ENCODE measurements at regions not wholly inside any gene's neighbourhood (a gene's known extent, or its start where the extent isn't known, plus 50 kb on each side); places are given as distances from the start of the nearest gene placed in this dataset.
"Not testable (repeated sequence)": the region's sequence is repeated elsewhere in the genome, so short reads cannot be mapped to it uniquely, and the experiment has no call there.

DNA sequence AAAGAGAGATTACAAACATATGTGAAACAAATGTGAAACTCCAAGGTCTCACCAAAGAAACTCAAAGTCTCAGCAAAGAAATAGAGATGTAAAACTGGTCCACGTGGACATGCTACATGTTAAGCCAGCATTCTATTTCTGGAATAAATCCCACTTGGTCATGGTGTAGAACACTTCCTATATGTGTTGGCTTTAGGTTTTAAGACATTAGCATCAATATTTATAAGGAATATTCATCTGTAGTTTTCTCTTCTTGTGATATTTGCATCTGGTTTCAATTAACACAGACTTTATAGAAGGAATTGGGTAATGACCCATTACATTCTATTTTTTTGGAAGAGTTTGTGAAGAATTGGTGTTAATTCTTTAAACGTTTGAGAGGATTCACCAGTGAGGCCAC, 133.1 kb downstream of the COPS8 start:
- no peak for DNase-seq

DNA sequence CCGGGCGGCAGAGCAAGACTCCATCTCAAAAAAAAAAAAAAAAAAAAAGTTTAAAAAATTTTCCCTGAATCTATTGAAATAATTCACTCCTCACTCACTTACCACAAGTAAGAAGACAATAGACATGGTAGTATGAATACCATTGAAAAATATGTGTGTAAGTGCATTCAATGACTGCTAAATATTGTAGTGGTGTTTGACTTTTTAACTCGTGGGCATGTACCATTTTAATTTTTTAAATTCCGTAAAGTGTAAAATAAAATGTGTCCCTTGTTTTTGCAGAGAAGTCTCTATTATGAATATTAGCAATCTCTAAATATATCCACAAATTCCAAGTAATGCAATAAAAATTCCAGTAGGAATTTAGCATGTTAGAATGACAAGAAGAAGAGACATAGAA, 134.1 kb downstream of the COPS8 start:
- DNase-seq: no peak

DNA sequence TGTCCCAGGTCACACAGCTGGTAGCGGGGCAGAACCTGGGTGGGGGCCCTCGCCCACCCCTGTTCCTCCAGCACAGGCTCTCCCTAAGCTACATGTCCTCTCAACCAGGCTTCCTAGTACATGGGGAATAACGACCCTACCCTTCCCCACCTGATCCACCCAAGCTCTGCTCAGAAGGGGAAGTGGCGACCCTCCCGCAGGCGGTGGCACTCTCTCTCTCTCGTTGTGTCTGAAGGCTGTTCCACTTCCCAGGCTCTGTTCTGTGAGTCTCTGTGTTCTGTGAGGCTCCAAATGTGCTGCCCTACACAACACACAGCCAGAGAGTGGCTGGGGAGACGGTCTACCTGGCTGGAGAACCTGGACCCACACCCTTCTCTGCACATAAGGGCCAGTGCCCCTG, 135.8 kb downstream of the COPS8 start:
- DNase-seq: no peak

DNA sequence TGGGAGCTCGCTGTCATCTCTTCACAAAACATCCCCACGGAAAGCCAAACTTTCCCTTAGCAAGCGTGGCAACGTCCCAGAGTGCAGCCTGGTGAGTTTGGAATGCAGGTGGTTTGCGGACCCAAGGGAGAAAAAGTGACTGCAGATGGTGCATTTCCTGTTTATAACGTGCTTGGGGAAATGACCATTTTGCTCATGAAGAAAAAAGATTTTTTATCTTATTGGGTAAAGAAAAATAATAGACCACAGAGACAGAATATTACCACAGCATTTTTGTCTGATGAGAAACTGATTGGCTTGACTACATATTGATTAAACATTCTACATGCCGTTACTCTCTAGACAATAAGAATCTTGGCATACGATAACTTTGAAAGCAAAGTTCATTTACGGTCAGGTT, 136.5 kb downstream of the COPS8 start:
- DNase-seq: no peak

DNA sequence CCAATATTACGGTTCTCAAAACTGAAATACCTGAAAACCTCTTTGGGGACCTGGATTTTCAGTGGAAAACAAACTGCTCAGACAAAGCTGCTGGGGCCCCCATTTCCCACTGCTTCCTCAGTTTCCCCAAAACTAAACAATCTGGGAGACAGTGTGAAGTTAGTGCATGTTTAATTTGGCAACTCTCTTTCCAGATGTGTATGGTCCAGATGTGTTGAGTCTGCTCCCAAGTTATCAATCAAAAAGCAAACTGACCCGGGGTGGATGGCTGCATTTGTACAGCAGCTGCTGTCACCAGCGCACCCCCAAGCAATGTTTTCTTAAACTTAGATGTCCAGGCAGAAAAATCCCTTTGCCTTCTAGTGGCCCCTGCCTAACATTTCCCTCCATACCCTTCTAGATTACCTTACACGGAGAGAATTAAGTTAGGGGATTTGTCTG, 136.9 kb downstream of the COPS8 start:
- no peak for DNase-seq

DNA sequence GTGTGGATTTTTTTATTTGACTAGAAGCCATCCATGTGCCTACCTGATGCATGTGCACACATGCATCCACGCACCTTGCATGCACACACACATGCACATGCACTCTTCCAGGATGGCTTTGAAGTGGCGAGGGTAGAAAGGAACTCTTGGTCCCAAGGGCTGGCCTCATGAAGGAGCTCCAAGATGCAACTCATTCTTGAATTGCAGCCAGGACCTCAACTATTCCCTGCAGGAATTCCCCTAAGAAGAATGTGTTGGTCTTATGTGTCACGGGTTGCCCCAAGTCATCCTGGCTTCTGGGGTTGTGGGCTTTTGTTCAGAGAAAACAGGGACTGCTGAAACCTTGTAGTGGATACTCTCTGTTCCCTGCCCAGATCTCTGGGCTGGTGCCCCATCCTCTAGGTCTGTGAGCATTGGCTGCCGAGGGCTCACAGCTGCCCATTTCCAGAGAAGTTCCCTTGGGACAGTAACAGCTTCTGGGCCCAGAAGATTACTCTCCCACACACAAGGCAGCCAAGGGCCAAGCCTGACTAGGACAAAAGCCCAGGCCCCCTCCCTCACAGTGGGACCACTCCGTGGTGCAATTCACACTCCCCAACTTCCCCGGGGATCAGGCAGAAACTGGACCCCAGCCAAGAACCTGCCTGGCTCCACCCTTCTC, 137.6 kb downstream of the COPS8 start:
- no peak for DNase-seq

DNA sequence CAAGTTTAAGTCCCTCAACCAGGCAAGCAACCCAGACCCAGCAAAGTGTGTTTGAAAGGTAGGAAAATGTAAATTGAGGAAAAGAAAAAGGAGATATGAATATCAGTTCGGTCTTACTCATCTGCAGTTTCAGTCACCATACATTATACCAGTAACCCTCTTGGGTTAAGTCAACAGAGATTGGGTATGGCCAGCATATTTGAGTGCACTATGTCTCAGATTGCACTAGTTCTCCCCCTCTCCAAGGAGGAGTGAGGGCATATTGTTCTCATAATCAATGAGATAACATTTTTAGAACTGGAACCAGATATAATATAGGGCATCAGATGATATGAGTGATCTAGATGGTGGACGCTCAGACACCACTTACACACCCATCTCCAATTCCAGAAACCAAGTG, 141.5 kb downstream of the COPS8 start:
- DNase-seq: no peak

DNA sequence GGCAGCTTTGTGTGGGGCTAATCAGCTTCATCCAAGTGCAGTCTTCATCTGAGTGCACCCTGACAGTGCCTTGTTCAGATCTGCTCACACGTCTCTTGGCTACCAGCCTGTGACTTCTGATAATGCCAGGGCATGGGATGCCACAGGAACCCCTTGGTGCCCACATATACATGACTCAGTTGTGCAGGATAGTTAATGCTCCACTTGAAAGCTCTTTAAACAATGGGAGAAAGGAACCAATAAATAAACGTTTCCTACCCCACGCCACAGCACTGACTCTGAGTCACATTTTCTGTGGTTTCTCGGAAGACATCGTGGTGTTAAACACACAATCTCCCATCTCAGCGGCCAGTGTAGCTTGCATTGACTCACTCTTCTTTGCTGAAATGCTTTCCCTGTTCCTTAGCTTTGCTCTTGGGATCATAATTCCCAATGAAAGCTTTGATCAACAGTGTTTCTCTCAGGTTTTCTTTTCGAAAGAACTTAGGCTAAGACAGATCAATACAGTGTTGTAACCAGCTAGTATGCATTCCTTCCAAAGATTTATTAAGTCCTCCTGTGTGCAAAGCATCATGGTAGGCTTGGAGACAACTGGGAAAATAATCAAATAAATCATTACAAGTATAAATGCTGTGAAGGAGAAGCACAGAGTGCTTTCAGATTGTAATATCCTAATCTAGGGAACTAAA, 142.0 kb downstream of the COPS8 start:
- DNase-seq: no peak

DNA sequence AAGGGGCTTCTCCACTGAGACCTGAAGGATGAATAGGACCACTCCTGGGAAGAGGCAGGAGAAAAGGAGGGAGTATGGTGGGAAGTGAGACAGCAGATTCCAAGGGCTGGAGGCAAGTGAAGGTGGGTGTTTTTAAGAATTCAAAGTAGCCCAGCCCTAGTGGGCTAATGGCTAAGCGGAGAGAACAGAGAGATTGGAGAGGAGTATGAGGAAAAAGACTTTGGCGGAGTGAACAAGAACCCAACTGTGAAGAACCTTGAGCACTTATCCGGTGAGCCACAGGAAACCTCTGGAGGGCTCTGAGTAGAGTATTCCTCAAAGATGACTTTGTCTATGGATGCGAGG, 142.6 kb downstream of the COPS8 start:
- DNase-seq: no peak

DNA sequence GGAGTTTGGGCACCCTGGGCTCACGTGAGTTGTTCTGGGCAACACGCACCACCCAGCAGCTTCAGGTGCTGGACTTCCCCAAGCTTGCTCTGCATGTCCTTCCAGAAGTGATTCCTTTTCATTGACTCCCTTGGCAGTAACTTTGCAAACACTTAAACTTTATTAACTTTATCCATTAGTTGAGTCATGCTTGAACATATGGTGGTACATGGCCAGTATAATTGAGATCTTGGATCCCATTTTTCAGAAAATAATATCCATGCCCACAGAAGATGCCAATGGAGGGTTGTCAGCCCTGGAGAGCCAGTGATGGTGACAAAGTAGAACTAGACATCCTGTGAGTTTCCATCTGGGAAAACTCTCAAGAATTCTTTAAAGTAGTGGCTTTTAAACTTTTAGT, 144.2 kb downstream of the COPS8 start:
- no peak for DNase-seq

DNA sequence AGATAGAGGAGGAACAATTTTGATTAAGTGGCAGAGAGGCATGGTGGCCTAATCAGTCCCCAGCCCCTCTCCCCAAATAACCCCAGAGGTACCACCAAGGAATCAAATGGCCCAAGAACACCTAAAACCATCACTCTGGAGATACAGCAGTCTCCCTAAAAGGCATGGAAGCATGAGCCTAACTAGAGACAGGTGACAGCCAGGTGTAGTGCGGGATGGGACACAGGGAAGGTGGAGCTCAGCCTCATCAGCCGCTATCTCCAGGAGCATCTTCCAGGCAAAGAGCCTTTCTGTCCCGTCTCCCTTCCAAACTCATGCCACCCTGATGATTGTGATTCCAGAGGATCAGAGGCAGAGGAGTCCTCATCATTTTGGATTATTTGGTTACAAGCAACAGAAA, 144.7 kb downstream of the COPS8 start:
- DNase-seq: no peak

DNA sequence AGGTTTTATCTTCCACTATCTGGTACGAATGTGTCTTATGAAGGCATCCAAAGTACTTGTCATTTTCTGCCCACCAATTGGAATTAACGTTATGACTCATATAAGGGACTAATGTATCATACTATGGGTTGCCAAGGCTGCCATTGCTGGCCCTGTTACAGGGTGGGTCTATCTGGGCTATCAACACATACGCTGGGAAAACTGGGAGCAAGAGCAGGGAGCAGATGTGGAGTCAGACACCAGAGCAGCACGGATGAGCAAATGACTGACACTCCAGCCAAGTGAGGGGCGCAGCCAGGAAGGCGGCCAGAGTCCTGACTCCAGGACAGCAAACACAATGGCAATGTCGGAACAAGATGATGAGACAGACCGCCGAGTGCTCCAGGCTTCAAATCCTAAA, 145.9 kb downstream of the COPS8 start:
- DNase-seq: no peak

DNA sequence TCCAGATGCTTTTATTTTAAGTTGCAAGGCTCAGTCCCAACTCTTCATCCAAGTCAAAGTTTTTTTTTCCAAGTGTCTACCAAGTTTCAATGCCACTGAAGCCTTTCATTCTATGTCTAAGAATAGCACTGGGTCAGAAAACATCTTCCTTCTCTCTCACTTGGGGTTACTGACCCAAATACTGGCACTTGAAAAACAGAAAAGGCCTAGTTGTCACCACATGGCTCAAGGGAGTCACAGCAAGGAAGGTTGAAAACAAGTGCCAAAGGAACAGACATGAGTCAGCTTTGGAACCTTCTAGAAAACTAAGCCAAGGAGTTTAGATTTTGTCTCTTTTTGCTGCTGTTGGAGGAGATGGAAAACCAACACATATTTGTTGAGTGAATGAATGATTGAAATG, 146.5 kb downstream of the COPS8 start:
- DNase-seq: no peak

DNA sequence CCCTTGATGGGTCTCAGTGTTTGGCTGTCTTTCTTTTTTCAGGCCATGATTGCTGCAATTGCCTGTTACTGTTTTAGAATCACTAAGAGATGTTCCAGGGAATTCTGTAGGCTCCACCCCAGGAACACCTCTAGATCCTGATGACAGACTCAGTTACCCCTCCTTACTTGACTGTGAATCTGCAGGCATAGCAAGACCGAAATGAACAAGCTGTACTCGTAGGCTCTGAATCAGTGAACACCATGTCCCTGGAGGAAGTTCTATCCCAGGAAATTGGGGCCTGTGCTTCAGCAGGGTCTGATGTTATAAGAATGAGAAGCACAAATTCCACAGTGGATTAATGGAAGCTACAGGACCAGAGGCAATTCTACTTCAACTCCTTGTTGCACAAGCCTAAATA, 148.6 kb downstream of the COPS8 start:
- DNase-seq: no peak

DNA sequence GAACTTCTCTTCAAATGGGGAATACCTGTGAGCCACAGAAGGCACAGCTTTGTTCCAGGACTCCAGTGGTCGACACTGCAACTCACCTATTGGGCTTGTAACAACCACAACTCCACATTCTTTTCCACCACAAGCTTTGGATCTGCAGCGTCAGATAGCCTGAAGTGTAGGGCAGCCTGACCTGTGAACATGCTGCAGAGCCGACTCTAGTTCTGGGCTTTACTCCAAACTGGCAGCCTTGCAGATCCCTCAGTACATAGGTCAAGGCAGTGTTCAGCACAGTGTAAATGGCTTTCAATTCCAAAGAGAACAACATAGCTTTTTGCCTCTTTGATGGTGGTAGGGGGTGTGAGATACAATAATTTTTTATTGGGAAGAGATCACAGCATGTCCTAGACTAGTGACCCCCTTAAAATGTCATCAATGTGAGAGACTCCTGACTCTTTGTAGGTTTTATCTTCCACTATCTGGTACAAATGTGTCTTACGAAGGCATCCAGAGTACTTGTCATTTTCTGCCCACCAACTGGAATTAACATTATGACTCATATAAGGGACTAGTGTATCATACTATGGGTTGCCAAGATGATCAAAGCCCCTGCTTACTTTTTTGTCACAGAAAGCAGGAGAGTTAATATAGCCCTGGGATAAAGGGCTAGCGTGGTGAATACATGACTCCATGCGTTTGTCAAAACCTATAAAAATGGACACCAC, 149.8 kb downstream of the COPS8 start:
- no peak for DNase-seq

DNA sequence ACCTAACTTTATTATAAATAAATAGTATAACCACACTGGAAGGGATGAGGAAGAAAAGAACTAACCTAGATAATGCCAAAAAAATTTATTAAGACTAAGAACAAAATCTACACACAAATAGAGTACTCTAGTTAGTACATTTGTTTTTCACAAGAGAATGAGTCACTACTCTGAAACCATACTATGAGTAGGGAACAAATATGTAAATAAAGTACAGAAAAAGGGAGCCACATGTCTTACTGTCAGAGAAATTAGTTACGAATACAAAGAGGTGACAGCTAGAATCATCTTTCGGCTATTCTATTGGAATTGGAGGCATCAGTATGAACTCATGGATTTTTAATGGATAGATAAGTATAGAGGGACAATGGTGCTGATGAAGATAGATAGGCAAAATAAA, 150.5 kb downstream of the COPS8 start:
- DNase-seq: no peak

DNA sequence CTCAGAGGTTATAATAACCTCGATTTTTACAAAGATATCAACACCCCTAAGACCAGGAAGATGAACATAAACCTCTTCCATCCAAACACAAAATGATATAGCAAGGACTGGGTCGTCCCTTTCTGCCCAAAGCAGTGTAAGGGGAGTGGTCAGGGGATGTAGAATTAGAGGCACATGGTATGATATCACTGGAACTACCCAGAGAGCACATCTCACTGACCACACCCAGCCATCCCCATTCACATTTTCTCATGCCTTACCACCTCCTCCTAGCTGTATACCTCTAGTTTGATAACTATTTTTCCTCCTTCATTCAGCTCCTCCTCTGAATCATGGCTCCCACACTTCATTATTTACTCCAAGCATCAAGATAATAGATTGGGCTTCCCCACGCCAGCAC, 152.6 kb downstream of the COPS8 start:
- DNase-seq: no peak

DNA sequence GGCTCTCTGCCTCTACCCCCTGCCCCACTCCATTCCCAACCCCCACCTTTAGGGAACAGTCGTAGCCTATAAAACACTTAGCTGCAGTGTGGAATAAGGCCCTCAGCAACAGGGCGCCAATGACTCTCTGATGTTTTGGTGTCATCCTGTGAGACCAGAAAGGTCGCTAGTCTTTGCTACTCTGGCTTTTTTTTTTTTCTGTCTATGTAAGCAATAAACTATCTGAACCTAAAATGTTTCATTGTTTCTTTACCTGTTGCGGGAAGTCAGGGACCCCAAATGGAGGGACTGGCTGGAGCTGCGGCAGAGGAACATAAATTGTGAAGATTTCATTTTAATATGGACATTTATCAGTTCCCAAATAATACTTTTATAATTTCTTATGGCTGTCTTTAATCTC, 154.6 kb downstream of the COPS8 start:
- DNase-seq: no peak

DNA sequence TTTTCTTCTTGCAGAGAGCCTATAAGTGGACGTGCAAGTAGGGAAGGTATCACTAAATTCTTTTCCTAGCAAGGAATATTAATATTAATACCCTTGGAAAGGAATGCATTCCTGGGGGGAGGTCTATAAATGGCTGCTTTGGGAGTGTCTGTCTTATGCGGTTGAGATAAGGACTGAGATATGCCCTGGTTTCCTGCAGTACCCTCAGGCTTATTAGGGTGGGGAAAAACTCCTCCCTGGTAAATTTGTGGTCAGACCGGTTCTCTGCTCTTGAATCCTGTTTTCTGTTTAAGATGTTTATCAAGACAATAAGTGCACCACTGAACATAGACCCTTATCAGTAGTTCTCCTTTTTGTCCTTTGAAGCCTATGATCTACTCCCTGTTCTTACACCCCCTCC, 155.2 kb downstream of the COPS8 start:
- not testable (repeated sequence) for DNase-seq

DNA sequence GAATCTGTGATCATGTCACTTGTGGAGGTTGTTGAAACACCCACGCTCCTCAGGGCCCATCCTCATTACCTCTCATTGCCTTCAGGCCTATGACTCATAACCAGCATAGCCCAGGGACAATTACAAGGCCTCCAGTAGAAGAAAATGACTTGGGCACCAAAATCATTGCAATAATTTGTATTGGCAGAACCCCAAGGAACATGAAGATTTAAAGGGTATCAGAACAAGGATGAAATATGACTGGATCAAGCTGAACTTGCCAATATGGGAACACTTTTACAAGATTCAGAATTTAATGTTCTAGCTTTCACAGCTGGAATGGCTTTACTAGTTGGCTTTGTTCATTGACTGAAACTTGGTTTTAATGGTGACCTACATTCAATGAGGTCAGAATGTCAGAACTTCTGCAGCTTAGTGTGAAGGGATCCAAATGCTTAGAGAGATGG, 156.4 kb downstream of the COPS8 start:
- no peak for DNase-seq

DNA sequence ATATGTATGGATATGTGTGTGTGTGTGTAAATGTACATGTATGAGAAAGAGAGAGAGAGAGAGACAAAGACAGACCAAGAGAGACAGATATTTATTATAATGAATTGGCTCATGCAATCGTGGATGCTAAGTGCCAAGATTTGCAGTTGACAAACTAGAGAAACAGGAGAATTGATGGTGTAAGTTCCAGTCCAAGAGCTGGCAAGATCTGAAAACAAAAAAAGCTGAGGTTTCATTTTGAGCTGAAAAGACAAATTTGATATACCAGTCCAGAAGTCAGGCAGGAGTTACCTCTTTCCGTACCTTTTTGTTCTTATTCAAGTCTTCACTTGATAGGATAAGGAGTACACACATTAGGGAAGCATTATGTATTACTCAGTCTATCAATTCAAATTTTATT, 157.8 kb downstream of the COPS8 start:
- no peak for DNase-seq

DNA sequence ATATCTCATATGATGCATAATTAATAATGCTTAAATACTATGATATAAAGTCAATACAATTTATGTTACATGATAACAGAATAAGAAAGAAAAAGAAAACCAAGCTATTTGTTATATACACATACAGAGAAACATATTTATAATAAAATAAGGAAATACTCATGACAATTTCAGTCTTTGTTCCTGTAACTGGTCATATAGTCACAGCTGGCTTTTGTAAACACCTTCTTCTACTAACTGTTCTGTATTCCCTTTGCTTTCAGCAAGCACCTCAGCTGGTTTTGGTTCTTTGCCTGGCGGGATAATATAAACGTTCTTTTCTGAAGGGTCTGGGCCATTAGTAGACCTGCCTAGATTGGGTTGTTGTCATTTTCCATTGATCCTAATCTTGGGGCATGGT, 158.5 kb downstream of the COPS8 start:
- DNase-seq: no peak

DNA sequence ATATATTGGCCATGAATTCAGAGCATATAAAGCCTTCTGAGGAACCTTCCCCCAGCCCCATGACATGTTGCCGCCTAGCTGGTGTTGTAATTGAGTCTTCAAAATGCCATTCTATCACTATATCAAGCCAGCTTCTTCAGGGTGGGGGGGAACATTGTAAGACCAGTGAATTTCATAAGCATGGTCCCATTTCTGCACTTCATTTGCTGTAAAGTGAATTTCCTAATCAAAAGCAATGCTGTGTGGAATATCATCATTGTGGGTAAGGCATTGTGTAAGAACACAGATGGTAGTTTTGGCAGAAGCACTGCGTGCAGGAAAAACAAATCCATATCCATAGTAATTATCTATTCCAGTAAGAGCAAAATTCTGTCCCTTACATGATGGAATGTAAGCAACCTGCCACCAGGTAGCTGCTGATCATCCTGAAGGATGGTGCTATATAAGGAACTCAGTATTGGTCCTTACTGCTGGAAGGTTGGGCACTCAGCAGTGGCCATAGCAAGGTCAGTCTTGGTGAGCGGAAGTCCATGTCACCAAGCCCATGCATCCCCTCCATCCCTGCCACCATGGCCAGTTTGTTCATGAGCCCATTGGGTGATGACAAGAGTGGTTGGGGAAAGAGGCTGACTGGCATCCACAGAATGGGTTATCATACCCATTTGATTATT, 159.4 kb downstream of the COPS8 start:
- no peak for DNase-seq

DNA sequence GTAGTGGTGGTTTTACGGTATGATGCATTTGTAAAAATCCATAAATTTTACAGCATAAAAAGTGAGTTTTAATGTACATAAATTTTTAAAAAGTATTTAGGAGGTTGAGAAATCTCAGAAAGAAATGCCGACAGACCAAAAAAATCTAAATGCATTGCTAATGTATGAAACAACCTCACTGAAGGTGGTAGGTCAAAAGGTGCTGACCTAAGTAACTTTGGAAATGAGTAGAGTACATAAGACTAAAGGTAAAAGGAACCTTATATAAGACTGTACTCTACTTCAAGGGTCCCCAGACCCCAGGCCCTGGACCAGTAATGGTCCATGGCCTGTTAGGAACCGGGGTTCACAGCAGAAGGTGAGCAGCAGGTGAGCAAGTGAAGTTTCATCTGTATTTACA, 163.4 kb downstream of the COL6A3 start:
- no peak for DNase-seq
